Muscle of back (tissue), 3 donors: ENCODE measurements at regions not wholly inside any gene's neighbourhood (a gene's known extent, or its start where the extent isn't known, plus 50 kb on each side); places are given as distances from the start of the nearest gene placed in this dataset.

Experiments
- DNase-seq, 3 donors: peaks; one replicate each; pipeline versions ENCODE4 v3.0.0 to v3.0.0-alpha.2; 2013

DNA sequence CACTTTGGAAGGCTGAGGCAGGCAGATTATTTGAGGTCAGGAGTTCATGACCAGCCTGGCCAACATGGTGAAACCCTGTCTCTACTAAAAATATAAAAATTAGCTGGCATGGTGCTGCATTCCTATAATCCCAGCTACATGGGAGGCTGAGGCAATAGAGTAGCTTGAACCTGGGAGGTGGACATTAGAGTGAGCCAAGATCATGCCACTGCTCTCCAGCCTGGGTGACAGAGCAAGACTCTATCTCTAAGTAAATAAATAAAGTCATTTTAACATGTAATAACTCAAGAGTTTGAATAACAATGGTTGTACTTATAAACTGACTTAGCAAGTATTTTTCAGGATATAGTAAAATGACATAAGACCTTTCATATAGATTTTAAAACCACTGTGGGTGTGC lies 169.3 kb upstream of the FN1 start:
- DNase-seq, result no peak

DNA sequence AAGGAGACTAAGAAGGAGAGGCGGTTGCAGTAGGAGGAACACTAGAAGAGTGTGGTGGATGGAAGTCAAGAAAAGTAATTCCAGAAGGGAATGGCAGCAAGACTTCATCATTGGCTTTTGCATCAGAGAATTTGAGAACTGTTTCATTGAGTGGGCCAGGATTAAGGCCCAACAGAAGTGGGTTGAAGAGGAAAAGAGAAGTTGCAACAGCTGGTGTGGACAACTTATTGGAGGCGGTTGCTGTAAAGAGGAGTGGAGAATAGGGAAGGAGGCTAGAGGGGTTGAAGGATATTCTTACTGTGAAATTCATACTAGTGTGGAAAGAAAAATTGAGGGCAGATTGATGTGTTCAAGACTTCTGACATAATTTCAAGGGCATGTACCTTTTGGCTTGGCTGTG lies 168.7 kb upstream of the FN1 start:
- no peak for DNase-seq

DNA sequence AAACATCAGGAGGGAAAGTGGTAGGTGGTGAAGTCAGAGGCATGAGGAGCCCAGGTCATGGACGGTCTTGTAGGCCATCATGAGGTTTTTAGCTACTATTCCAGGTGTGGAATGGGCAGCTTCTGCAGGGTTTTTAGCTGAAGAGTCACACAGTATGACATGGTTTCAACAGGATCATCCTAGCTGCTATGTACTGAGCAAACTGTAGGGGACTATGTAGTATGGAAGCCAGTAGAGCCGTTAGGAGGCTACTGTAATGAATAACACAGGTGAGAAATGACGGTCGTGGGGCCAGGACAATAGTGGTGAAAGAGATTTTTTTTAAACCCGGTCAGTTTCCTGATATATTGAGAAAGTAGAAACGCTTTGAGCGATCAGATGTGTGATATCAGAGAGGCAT lies 167.6 kb upstream of the FN1 start:
- no peak for DNase-seq

DNA sequence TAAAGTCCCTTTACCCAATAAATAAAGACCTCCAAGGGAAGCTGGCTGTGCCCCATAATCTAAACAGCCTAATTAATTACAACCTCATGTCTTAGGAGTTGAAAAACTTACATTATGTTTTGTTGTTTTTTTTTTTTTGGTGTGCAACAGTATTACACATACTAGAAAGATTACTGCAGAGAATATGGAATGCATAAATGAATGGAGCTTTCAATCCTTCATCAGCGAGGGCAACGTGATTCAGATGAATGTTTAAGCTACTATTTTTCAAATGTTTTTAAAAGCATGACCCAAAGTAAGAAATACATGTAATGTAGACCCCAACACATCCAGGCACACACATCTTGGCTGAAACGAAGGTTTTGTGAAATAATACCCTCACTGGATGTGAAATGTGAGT lies 167.1 kb upstream of the FN1 start:
- no peak for DNase-seq

DNA sequence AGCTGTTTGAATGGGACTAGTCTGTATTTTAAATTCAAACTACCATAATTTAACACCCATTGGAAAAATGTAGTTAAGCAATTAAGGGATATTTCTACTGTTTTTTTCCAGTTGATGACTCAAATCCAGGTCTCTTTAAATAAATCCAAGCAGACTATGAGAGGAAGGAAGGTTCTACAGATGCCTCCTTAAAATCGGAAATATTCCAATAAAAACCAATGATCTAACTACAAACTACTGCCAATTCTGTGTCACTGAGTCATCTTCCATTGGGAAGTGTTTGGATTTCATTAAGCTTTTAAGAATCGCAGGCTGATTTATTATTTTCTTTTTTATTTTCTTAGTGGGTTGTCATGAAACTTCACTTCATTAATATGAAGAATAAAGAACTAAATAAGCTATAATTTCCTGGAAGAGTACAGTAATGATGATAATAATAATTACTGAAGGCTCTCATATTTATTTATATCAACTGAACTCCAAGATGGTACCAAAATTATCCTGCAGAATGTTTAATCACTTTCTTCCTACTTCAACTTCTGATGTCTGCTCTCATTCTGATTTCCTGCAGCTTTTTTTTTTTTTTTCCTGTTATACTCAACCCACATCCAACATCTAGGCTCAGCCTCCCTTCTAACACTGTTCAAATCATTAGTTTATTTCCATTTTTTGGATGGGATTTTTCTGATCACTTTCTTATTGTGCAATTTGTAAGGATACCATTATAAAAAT lies 166.3 kb upstream of the FN1 start:
- DNase-seq, result peak in 1 of 3 donors; percentile 68

DNA sequence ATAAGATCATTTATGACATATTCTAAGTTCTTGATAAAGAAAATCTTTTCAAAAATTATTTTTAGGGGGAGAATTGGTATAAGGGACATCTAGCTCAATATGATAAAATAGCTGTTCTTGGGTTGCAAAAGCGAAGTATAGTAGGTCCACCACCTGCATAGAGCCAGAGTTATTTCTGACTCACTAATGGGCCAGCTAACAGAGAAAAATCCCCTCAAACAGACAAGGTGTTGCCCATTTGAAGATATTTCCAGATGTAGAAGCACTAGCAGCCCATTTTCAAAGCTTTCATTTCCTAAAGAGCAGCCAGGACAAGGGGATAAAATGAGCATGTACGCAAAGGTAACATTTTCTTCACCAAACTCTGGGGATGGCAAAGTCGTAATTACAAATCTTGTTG lies 165.7 kb upstream of the FN1 start:
- DNase-seq, result no peak

DNA sequence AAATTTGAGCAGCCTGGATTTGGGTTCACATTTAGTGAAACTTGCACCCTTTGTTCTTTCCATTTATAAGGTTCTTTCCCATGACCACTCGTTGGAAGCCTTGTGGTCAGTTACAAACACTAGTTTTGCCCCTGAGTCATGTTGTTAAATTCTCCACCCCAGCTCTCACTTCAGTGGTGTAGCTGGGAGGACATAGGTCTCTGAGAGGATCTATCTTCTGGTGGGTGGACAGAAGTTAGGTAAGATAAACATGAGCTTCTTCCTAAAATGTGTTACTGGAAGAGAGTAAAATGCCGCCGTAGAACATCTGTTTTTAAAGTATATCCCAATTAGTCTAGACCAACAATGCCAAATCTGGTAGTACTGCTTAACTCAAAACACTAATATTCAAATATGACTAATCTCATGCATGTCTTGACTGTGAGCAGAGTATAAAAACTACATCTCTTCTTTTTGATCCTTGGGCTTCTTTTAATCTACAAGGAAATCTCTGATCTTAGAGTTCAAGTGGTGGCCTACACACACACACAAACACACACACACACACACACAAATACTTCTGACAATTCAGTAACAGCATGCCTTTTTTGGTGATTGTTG lies 162.6 kb upstream of the FN1 start:
- no peak for DNase-seq

DNA sequence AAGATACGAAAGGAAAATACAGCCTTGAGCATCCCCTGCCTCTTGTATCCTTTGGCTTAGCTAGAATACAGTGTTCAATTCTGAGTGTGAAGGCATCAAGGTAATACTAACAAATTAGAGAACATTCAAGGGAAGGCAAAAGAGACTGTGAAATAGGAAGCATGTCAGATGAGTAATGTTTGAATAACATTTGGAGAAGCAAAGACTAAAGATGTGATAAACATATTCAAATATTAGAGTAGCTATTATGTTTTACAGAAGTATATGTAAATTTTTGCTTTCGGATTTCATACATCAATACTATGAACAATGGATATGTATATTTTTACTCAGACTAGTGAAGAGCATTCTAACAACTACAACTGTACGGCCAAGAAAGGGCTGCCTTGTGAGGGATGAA lies 161.7 kb upstream of the FN1 start:
- DNase-seq, result no peak

DNA sequence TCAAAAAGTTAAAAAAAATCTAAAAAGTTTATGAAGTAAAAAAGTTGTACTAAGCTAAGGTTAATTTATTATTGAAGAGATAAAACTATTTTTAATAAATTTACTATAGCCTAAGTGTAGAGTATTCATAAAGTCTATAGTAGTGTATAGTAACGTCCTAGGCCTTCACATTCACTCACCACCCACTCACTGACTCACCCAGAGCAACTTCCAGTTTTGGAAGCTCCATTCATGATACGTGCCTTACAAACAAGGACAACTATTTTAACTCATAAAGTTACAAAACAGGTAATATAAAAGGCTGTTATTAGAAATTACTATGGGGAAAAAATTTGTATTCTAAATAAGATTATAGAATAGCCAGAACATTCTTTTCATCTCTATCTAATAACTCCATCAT lies 158.9 kb upstream of the FN1 start:
- DNase-seq, result no peak

DNA sequence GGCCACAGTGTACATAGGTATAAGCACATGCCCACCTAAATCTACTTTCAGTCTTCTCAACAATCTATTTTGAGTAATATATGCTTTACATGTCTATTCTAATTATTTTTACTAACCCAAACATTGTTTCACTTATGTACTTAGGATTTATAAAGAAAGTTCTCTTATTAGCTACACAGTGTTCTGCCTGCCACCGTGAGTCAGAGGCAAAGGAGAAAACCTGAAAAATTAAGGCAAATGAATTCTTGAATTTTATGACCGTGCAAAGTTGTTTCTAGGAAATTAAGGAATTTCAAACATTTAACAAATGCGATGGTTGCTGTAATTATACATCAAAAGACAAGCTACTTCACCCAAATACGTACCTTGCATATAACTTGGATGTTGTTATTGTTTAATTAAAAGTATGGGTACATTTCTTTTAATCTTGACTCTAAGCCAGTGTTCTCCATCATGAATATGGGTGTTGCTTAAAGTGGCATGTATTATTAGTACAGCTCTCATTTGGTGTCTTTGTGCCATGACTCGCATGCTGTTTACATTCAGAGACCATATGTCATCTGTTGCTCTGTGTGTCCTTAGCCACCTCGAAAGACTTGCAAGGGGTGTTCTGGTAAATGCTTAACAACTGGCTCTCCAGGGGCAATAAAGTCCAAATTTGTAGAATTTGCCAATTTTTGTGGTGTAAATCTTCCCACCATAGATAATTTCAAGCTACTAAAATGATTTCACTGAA lies 154.3 kb upstream of the FN1 start:
- no peak for DNase-seq

DNA sequence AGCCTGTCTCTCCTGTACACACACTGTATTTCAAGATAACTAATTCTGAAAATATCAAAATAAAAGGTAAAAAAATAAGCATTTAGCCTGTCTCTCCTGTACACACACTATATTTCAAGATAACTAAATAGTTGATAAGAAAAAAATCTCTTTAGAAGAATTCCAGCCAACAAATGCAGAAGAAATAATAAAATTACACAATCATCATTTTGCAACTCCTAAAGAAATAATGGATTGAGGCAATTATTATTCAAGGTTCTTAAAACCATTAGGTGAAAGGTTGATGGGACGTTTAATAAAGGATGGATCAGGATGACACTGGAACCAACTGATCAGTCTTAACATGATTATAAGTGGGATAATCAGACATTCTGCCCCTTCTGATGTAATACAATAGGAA lies 148.0 kb upstream of the FN1 start:
- no peak for DNase-seq

DNA sequence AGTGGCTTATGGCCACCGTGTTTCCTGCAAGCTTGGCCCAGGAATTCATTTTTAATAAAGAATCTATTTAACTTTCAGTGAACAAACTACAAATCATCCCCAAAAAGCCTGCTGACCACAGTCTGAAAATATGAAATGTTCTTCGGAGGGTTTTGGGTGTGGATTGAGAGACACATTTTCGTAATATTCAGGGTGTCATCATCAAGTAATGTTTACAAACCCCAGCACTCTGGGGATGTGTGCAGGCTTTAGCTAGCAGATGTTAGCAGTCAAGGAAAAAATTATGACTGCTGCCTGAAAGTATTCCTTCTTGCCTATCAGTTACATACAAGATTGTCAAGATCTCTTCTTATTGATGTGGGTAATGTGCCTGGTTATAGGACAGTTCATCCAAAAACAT lies 143.9 kb upstream of the FN1 start:
- DNase-seq, result peak; percentile 80 to 90 (median 89)

DNA sequence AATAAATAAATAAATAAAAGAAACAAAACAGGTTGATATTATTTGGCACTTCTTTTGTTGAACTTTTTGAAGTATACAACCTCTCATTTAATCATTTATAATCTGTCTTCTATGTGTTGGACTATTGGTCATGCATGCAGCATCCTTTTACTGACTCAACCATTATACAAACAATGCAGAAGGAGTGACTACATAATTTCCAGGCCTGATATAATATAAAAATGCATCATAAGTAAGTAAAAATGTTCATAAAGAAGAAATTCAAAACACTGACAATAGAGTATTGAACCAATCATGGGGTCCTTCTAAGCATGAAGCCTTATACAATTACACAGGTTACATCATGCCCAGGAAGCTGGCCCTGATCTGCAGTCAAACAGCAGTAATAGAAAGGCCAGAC lies 141.5 kb upstream of the FN1 start:
- no peak for DNase-seq

DNA sequence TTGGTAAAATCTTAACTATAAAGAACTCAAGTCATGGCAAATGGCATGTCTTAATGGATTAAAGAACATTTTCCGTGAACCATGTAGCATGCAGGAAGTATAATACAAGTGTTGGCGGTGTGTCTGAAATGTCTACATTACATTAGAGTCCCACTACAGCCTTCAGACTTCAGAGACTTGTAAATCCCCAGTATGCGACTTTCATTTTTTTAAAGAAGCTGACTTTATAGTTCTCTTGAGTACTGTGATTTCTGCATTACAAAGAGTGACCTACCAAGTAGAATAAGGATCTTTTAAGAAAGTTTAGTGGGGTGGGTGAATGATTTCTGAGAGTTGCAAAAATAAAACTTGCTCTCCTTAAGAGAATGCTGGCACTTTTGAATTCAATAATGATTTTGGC lies 140.7 kb upstream of the FN1 start:
- DNase-seq, result peak in 1 of 3 donors; percentile 17

DNA sequence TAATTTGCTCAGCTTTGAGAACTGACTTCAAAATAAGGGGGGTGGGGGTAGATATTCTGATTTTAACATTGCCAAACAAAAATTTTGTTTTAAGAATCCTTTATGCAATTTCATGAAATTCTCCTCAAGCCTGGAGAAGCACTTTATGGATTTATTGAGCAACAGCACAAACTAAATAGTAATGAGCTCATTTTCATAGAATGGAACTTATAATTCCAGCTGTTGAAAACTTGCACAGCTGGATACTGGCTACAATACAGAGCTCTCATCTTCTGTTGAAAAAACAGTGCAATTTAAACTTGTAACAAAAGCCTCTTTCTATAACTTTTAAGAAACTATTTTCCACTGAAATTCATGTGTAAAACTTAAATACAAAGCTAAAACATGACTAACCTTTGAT lies 137.6 kb upstream of the FN1 start:
- peak; percentile 64 to 85 (median 71) for DNase-seq

DNA sequence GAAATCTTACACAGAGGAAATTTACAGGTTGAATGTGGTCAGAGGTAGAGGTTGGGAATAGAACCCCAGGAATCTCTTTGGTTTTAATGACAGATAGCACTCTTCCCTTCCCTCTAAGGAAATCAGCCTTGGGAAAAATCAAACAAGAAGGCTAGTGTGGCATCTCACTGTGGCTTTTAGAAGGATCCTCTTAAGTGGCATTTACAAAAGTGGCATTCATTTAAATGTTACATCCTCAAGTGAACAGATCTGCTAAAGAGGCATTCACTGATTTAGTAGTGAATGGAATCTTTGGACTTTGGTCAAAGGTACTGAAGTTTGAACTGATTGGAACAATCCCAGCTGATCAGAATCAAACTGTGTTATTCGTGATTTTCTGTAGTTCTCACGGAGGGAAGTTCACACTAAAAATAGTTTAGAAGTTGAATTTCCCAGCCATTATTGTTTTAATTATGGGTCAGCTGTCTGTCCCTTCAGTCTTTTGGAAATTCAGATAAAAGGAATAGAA lies 136.5 kb upstream of the FN1 start:
- DNase-seq, result peak in 1 of 3 donors; percentile 7

DNA sequence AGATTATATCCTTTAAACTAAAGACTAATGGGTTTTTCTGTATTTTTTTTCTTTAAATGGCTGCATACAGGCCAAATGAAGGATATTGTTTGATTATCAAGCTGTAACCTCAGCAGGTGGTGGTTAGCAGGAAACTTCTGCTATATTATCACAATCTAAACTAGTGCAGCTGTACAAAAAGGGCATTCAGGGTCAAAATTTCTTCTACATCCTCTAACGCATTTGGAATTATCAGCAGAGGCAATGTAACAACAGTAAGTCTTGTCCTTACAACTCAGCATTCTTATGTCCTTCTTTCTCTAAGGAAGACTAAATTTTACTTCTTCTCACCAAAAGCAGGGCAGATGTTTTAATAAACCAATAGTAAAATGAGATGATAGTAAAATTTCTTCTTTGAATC lies 135.8 kb upstream of the FN1 start:
- DNase-seq, result peak in 1 of 3 donors; percentile 52

DNA sequence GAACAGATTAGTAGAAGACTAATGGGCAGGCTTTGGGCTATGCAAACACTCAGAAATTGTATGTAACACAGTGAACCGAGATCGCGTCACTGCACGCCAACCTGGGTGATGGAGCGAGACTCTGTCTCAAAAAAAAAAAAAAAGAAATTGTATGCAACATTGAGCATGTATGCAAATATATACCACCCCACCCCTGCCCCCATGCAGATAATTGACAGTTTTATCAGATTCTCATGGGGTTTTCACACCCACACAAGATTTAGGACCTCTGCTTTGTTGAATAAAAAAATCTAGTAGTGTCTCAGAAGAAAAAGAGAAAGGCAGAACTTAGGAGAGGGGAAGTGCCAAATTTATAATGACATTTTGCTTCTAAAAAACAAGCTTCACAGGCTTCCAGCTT lies 131.6 kb upstream of the FN1 start:
- DNase-seq, result no peak

DNA sequence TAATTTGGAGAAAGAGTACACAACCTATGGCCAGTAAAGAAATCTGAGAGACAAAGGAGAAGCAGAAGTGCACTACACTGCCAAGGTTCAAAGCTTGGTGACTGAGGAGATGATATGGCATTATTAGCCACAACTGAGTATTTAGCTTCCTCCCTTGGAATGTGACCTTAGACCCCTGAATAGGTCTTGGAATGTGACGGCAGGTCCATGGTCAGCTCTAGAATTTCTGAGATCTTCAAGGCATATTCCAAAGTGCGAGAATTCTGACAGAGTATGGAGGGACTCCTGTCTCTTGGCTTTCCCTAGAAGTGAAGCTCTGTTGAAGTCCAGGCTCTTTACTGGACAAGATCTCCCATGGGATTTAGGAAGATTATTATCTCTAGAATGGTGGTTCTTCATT lies 130.0 kb upstream of the FN1 start:
- DNase-seq, result no peak

DNA sequence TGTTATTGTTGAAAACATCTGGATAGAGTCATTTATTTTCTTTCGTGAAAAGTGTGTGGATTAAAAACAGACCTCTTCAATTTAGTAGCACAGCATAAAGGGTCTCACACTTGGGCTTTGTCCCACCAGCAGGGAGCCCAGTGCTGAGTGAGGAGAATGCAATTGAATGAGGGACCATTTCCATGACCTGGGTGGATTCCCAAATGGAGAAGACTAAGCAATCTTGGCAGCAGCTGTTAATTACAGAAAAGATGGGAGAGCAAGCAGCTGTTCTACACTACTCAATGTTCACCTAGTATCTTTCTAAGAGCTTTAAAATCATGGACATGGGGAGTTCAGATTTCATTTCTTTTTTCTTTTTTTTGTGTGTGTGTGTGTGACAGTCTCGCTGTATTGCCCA lies 121.8 kb upstream of the FN1 start:
- peak in 1 of 3 donors; percentile 65 for DNase-seq

DNA sequence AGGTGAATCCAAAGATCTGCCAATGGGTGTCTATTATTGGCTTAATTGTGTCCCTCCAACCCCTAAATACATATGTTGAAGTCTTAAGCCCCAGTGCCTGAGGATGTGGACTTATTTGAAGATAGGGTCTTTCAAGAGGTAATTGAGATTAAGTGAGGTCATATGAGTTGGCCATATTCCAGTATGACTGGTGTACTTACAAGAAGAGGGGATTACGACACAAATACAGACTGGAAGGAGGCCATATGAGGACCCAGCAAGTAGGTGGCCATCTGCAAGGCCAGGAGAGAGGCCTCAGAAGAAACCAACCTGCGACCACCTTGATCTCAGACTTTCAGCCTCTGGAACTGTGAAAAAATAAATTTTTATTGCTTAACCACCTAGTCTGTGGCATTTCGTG lies 121.1 kb upstream of the FN1 start:
- DNase-seq, result peak in 1 of 3 donors; percentile 33

DNA sequence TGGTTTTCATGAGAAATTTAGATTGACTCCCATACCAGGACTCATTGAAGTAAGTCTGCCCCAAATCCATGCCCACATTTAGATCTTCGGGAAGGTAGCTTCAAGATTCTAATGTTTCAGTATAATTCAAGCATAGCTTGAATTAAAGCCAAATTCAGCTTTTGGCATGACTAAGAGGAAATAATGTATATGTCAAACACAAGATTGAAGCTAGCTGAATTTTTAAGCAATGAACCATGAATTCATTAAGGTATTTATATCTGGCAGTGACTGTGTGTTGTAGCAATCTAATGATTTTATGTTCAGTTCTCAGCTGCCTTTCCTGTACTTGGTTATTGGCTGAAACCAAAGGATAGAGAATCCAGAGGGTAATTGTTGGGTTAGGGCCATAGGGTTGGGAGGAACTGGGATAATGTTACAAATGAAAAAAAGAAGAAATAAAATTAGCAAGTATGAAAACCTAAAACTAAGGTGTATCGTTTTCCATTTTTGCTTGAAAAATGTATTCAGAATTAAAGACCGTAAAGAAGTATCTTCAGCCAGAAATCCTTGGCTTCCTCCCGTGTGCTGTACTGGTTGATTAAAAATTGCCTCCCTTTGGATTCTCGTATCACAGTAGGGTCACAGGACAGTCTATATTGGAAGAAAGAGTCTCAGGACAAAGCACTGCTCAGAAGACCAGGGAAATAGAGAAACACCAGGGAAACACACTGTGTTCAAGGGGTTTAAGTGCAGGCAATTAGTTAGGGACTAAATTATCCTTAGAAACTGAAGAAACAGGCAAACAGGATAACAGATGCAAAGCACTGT lies 119.0 kb upstream of the FN1 start:
- peak in 2 of 3 donors; percentile 76 to 79 for DNase-seq
